HEK293 (cell line): ENCODE measurements at regions not wholly inside any gene's neighbourhood (a gene's known extent, or its start where the extent isn't known, plus 50 kb on each side); places are given as distances from the start of the nearest gene placed in this dataset.

ENCODE experiments used
- CTCF ChIA-PET: fragments of 350-600 bp; formaldehyde crosslinking; extraction: SDS; loops from one replicate; lab custom pipeline; 2021; ENCODE audit warnings: antibody characterized with exemption; lab: Yijun Ruan, JAX
- POLR2A ChIA-PET: fragments of 300-600 bp; formaldehyde crosslinking; extraction: SDS; loops from one replicate; lab custom pipeline; 2020; ENCODE audit warnings: antibody characterized with exemption, inconsistent platforms; lab: Yijun Ruan, JAX
- H3K27ac ChIP-seq: fragments of 200-500 bp; sonication (Bioruptor generic); 2 replicates; pipeline ENCODE4 v1.5.1; 2014; ENCODE audit warnings: low read depth, low read length, control low read depth, inconsistent platforms; ENCODE audit errors: extremely low read depth
- H3K36me3 ChIP-seq, 2 experiments: fragments of 200-500 bp in 1 of 2; sonication (Bioruptor generic) in 1 of 2; 1 replicate in 1 of 2; 2 replicates in 1 of 2; pipeline ENCODE4 v1.5.1; 2014 to 2017; ENCODE audit warnings: inconsistent platforms in 2 of 2, low read length in 2 of 2; ENCODE audit not compliant: control insufficient read depth in 2 of 2, insufficient read depth in 1 of 2
- H3K4me1 ChIP-seq: fragments of 200-500 bp; sonication (Bioruptor generic); 2 replicates; pipeline ENCODE4 v1.5.1; 2014; ENCODE audit warnings: mild to moderate bottlenecking, low read length, inconsistent platforms; ENCODE audit not compliant: control insufficient read depth, insufficient read depth
- H3K4me3 ChIP-seq: 2 replicates; pipeline ENCODE4 v1.5.1; 2011; ENCODE audit warnings: low read depth, mild to moderate bottlenecking, control low read depth, low read length, moderate library complexity
- H3K9me3 ChIP-seq: fragments of 200-500 bp; sonication (Bioruptor generic); 2 replicates; pipeline ENCODE4 v1.5.1; 2014; ENCODE audit warnings: low read depth, low read length, inconsistent platforms; ENCODE audit not compliant: control insufficient read depth, insufficient read depth
- MZF1 ChIP-seq: fragments of 450-650 bp; formaldehyde crosslinking; IDR thresholded peaks from 2 replicates; pipeline ENCODE4 v1.5.1; 2017; ENCODE audit warnings: missing biosample characterization, missing genetic modification characterization, borderline replicate concordance
- PATZ1 ChIP-seq: fragments of 450-650 bp; formaldehyde crosslinking; IDR thresholded peaks from 2 replicates; pipeline ENCODE4 v1.5.1; 2016; ENCODE audit warnings: missing biosample characterization, missing genetic modification characterization
- SCRT2 ChIP-seq: fragments of 450-650 bp; formaldehyde crosslinking; IDR thresholded peaks from 2 replicates; pipeline ENCODE4 v1.5.1; 2016; ENCODE audit warnings: missing biosample characterization, missing genetic modification characterization
- ZBTB8A ChIP-seq: fragments of 450-650 bp; formaldehyde crosslinking; IDR thresholded peaks from 2 replicates; pipeline ENCODE4 v1.5.1; 2016; ENCODE audit warnings: missing biosample characterization, missing genetic modification characterization
- ZEB2 ChIP-seq: fragments of 450-650 bp; formaldehyde crosslinking; IDR thresholded peaks from 2 replicates; pipeline ENCODE4 v1.5.1; 2016; ENCODE audit warnings: missing biosample characterization, missing genetic modification characterization
- ZFP69B ChIP-seq: fragments of 450-650 bp; formaldehyde crosslinking; IDR thresholded peaks from 2 replicates; pipeline ENCODE4 v1.5.1; 2016; ENCODE audit warnings: missing biosample characterization, missing genetic modification characterization
- ZNF140 ChIP-seq: fragments of 450-650 bp; formaldehyde crosslinking; IDR thresholded peaks from 2 replicates; pipeline ENCODE4 v1.5.1; 2016; ENCODE audit warnings: missing biosample characterization, missing genetic modification characterization
- ZNF184 ChIP-seq: fragments of 450-650 bp; IDR thresholded peaks from 2 replicates; pipeline ENCODE4 v1.5.1; 2018; ENCODE audit warnings: missing biosample characterization, mild to moderate bottlenecking, missing genetic modification characterization
- ZNF19 ChIP-seq: fragments of 450-650 bp; formaldehyde crosslinking; IDR thresholded peaks from 2 replicates; pipeline ENCODE4; 2016; ENCODE audit warnings: missing biosample characterization, missing genetic modification characterization, low read depth
- ZNF239 ChIP-seq: fragments of 450-650 bp; formaldehyde crosslinking; IDR thresholded peaks from 2 replicates; pipeline ENCODE4 v1.5.1; 2016; ENCODE audit warnings: missing biosample characterization, missing genetic modification characterization
- ZNF473 ChIP-seq: fragments of 450-650 bp; formaldehyde crosslinking; IDR thresholded peaks from 2 replicates; pipeline ENCODE4 v1.5.1; 2017; ENCODE audit warnings: missing biosample characterization, missing genetic modification characterization
- ZNF555 ChIP-seq: fragments of 450-650 bp; formaldehyde crosslinking; conservative IDR thresholded peaks from 2 replicates; pipeline ENCODE4 v1.5.1; 2017; ENCODE audit warnings: missing biosample characterization, mild to moderate bottlenecking, missing genetic modification characterization, inconsistent platforms
- ZNF585B ChIP-seq: fragments of 450-650 bp; formaldehyde crosslinking; IDR thresholded peaks from 2 replicates; pipeline ENCODE4 v1.5.1; 2016; ENCODE audit warnings: missing biosample characterization, missing genetic modification characterization
- ZNF610 ChIP-seq: fragments of 450-650 bp; formaldehyde crosslinking; IDR thresholded peaks from 2 replicates; pipeline ENCODE4 v1.5.1; 2016; ENCODE audit warnings: missing biosample characterization, missing genetic modification characterization, borderline replicate concordance
- ZNF624 ChIP-seq: fragments of 450-650 bp; formaldehyde crosslinking; IDR thresholded peaks from 2 replicates; pipeline ENCODE4 v1.5.1; 2017; ENCODE audit warnings: missing biosample characterization, missing genetic modification characterization
- ZNF626 ChIP-seq: fragments of 450-650 bp; sonication (Bioruptor Pico); formaldehyde crosslinking; IDR thresholded peaks from 2 replicates; pipeline ENCODE4 v1.5.1; 2018; ENCODE audit warnings: missing biosample characterization, missing genetic modification characterization, inconsistent platforms
- ZNF677 ChIP-seq: fragments of 450-650 bp; IDR thresholded peaks from 2 replicates; pipeline ENCODE4 v1.5.0; 2018; ENCODE audit warnings: missing biosample characterization, mild to moderate bottlenecking, missing genetic modification characterization, moderate library complexity
- ZNF701 ChIP-seq: fragments of 450-650 bp; formaldehyde crosslinking; IDR thresholded peaks from 2 replicates; pipeline ENCODE4 v1.5.1; 2016; ENCODE audit warnings: missing biosample characterization, missing genetic modification characterization
- TF ChIP-seq, protein P1 (sequence below): fragments of 450-650 bp; formaldehyde crosslinking; IDR thresholded peaks from 2 replicates; pipeline ENCODE4 v1.5.1; 2016; ENCODE audit warnings: missing biosample characterization, missing genetic modification characterization
- TF ChIP-seq, protein P2 (sequence below): fragments of 450-650 bp; formaldehyde crosslinking; IDR thresholded peaks from 2 replicates; pipeline ENCODE4 v1.5.1; 2016; ENCODE audit warnings: missing biosample characterization, missing genetic modification characterization

- TF ChIP-seq, protein P1, sequence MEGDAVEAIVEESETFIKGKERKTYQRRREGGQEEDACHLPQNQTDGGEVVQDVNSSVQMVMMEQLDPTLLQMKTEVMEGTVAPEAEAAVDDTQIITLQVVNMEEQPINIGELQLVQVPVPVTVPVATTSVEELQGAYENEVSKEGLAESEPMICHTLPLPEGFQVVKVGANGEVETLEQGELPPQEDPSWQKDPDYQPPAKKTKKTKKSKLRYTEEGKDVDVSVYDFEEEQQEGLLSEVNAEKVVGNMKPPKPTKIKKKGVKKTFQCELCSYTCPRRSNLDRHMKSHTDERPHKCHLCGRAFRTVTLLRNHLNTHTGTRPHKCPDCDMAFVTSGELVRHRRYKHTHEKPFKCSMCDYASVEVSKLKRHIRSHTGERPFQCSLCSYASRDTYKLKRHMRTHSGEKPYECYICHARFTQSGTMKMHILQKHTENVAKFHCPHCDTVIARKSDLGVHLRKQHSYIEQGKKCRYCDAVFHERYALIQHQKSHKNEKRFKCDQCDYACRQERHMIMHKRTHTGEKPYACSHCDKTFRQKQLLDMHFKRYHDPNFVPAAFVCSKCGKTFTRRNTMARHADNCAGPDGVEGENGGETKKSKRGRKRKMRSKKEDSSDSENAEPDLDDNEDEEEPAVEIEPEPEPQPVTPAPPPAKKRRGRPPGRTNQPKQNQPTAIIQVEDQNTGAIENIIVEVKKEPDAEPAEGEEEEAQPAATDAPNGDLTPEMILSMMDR (tag by site-specific recombination) = no peak
- no peak for TF ChIP-seq MZF1 (tag by site-specific recombination)
Observed at GRCh38 chr18:78414302-78414701, 565.3 kb upstream of the SALL3 start (continued).

DNA sequence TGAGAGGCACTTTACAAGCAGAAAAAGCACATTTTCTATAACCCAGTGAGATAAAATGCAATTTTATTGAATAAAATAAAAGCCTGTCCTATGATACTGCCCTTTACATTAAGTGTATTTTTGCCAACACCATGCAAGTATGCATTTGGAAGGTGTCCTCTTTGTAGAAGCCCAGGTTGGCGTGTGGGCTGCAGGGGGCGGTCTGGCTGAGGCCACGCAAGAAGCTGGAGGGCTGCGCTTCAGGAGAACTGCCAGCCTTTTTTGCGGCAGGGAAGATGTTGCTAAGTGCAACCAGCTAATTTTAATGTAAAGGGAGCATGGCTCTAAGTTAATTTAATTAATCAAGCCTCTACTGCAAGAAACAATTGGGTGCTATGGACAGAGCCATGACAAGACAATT, 562.8 kb upstream of the SALL3 start:
- Histone ChIP-seq H3K4me3 (no peak overlapping the region), H3K4me1 (no peaks in the 10 kb centered on the region), H3K9me3 (no peaks in the 10 kb centered on the region), H3K27ac (no peak overlapping the region), H3K36me3 (no peaks in the 10 kb centered on the region)
- TF ChIP-seq ZNF585B (tag by site-specific recombination) (no peak), ZNF184 (tag by site-specific recombination) (no peak), ZNF140 (tag by site-specific recombination) (no peak), ZNF701 (no peak), ZNF626 (tag by site-specific recombination) (no peak), ZNF555 (tag by site-specific recombination) (no peak), ZNF239 (tag by site-specific recombination) (no peak), ZNF610 (tag by site-specific recombination) (no peak)
- CTCF ChIA-PET = no interaction called here
- POLR2A ChIA-PET = no interaction called here

DNA sequence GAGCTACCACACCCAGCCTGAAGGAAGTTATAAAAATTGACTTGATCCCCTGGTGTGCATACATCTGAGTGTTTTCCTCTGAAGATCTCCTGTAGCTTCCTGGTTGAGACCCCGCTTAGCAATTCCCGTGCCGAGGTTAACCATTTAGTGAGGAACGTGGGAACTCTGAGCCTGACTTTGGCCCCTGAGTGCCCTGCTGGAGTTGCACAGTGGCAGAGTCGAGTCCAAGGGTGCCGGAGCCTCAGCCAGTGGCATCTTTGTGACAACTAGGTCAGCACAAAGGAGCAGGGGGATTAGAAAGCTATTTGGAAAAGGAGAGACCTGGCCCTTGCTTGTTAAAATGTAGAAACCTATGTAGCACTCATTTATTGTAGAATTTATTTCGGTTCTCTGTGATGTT, 561.2 kb upstream of the SALL3 start:
- H3K4me3 ChIP-seq = no peak overlapping the region
- no peaks in the 10 kb centered on the region for H3K9me3 ChIP-seq
- CTCF ChIA-PET = interaction anchor here (0.5 kb wide), 1 partner anchor 146 kb away, joined by 6 read pairs; no protein-coding TSS in a partner anchor
- POLR2A ChIA-PET = no interaction called here
- H3K4me1 ChIP-seq = no peaks in the 10 kb centered on the region
- no peak for TF ChIP-seq ZNF473 (tag by site-specific recombination)
- TF ChIP-seq ZBTB8A (tag by site-specific recombination) = no peak
- TF ChIP-seq ZNF677 (tag by site-specific recombination) = no peak
- no peak for TF ChIP-seq PATZ1 (tag by site-specific recombination)
- TF ChIP-seq ZNF626 (tag by site-specific recombination) = no peak
- TF ChIP-seq ZEB2 (tag by site-specific recombination) = no peak
- no peak for TF ChIP-seq ZFP69B (tag by site-specific recombination)
- no peak for TF ChIP-seq ZNF19 (tag by site-specific recombination)
- TF ChIP-seq ZNF624 = no peak
- no peak for TF ChIP-seq SCRT2
- TF ChIP-seq, protein P2, sequence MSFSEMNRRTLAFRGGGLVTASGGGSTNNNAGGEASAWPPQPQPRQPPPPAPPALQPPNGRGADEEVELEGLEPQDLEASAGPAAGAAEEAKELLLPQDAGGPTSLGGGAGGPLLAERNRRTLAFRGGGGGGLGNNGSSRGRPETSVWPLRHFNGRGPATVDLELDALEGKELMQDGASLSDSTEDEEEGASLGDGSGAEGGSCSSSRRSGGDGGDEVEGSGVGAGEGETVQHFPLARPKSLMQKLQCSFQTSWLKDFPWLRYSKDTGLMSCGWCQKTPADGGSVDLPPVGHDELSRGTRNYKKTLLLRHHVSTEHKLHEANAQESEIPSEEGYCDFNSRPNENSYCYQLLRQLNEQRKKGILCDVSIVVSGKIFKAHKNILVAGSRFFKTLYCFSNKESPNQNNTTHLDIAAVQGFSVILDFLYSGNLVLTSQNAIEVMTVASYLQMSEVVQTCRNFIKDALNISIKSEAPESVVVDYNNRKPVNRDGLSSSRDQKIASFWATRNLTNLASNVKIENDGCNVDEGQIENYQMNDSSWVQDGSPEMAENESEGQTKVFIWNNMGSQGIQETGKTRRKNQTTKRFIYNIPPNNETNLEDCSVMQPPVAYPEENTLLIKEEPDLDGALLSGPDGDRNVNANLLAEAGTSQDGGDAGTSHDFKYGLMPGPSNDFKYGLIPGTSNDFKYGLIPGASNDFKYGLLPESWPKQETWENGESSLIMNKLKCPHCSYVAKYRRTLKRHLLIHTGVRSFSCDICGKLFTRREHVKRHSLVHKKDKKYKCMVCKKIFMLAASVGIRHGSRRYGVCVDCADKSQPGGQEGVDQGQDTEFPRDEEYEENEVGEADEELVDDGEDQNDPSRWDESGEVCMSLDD (tag by site-specific recombination) = no peak
- H3K27ac ChIP-seq = no peak overlapping the region
- no peaks in the 10 kb centered on the region for H3K36me3 ChIP-seq
